ENCODE measurements at regions not wholly inside any gene's neighbourhood (a gene's known extent, or its start where the extent isn't known, plus 50 kb on each side); places are given as distances from the start of the nearest gene placed in this dataset.

DNA sequence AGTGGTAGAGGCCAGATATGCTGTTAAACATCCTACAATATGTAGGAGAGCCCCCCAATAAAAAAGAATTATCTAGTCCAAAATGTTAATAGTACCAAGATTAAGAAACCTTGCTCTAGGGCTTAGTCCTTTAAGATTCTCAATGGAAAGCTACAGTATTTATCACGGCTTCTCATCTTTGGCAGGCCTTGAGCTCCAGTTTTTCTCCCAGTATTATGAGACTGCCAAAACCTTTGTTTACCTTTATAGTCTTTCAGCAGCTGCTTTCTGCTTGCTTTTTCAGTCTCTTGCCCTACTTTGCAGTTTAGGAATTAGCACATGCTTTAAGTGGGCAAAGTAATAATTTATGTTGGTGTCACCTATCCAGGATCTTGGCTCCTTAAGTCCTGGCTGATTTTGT is 59.7 kb downstream of the NHLRC1 start:
- TF ChIP-seq, protein P1, sequence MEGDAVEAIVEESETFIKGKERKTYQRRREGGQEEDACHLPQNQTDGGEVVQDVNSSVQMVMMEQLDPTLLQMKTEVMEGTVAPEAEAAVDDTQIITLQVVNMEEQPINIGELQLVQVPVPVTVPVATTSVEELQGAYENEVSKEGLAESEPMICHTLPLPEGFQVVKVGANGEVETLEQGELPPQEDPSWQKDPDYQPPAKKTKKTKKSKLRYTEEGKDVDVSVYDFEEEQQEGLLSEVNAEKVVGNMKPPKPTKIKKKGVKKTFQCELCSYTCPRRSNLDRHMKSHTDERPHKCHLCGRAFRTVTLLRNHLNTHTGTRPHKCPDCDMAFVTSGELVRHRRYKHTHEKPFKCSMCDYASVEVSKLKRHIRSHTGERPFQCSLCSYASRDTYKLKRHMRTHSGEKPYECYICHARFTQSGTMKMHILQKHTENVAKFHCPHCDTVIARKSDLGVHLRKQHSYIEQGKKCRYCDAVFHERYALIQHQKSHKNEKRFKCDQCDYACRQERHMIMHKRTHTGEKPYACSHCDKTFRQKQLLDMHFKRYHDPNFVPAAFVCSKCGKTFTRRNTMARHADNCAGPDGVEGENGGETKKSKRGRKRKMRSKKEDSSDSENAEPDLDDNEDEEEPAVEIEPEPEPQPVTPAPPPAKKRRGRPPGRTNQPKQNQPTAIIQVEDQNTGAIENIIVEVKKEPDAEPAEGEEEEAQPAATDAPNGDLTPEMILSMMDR (conservative IDR thresholded peaks at IDR 0.05 in 1 of 2, IDR thresholded peaks at IDR 0.05 in 1 of 2; ENCODE audit: low read depth in 1 of 2, low read length in 2 of 2) = no peak
- TF ChIP-seq EZH2 (IDR thresholded peaks at IDR 0.05; ENCODE audit: low read length, missing control alignments) = no peak
